Coronary artery (tissue), 2 donors: ENCODE measurements at regions not wholly inside any gene's neighbourhood (a gene's known extent, or its start where the extent isn't known, plus 50 kb on each side); places are given as distances from the start of the nearest gene placed in this dataset.
"Not testable (repeated sequence)": the region's sequence is repeated elsewhere in the genome, so short reads cannot be mapped to it uniquely, and the experiment has no call there.

ENCODE experiments used
- DNase-seq: peaks from one replicate; pipeline ENCODE4 v3.0.0-alpha.2; 2017; ENCODE audit warnings: low spot score
- H3K27ac ChIP-seq, 2 donors: fragments of 200-600 bp; sonication (generic); one replicate each; pipeline ENCODE4 v1.5.1; 2016 to 2019
- H3K4me3 ChIP-seq: fragments of 200-600 bp; sonication (generic); 2 replicates; pipeline ENCODE4 v1.5.1; 2016; ENCODE audit warnings: mild to moderate bottlenecking, moderate library complexity
- CTCF ChIP-seq: fragments of 200-600 bp; sonication (generic); IDR thresholded peaks from one replicate; pipeline ENCODE4 v1.5.1; 2019; ENCODE audit warnings: antibody characterized with exemption

- H3K4me3 ChIP-seq = no peak overlapping the region
- H3K27ac ChIP-seq = no peak overlapping the region
- no peak for TF ChIP-seq CTCF
- DNase-seq = no peak
Measured at GRCh38 chr14:82029038-82029437, 495.4 kb upstream of the SEL1L start.

- DNase-seq = no peak
- Histone ChIP-seq H3K4me3 (no peak overlapping the region), H3K27ac (no peak overlapping the region)
Measured at GRCh38 chr14:82035397-82035796, 501.7 kb upstream of the SEL1L start.

GRCh38 chr14:82038066-82038465, 504.4 kb upstream of the SEL1L start:
- DNase-seq, H3K27ac ChIP-seq, H3K4me3 ChIP-seq: not testable (repeated sequence)

More at GRCh38 chr14:82035397-82035796, 501.7 kb upstream of the SEL1L start:
- no peak for TF ChIP-seq CTCF

- Histone ChIP-seq H3K27ac (no peak overlapping the region), H3K4me3 (no peak overlapping the region)
- no peak for DNase-seq
- no peak for TF ChIP-seq CTCF
Measured at GRCh38 chr14:82045339-82045738, 511.7 kb upstream of the SEL1L start.

GRCh38 chr14:82046512-82047226, 513.0 kb upstream of the SEL1L start:
- no peak for TF ChIP-seq CTCF
- Histone ChIP-seq H3K4me3 (no peak overlapping the region), H3K27ac (no peak overlapping the region)
- no peak for DNase-seq

GRCh38 chr14:82047777-82048470, 514.3 kb upstream of the SEL1L start:
- DNase-seq = no peak
- no peak for TF ChIP-seq CTCF
- H3K27ac ChIP-seq = no peak overlapping the region
- H3K4me3 ChIP-seq = no peak overlapping the region

- H3K4me3 ChIP-seq = no peak overlapping the region
- H3K27ac ChIP-seq = no peak overlapping the region
- no peak for DNase-seq
- no peak for TF ChIP-seq CTCF
Measured at GRCh38 chr14:82052778-82053177, 519.1 kb upstream of the SEL1L start.
